Dermis microvascular lymphatic vessel endothelial cell (primary cell): ENCODE measurements at regions not wholly inside any gene's neighbourhood (a gene's known extent, or its start where the extent isn't known, plus 50 kb on each side); places are given as distances from the start of the nearest gene placed in this dataset.
"Not testable (repeated sequence)": the region's sequence is repeated elsewhere in the genome, so short reads cannot be mapped to it uniquely, and the experiment has no call there.

Source experiments
- DNase-seq, 2 donors: peaks; one replicate each; pipeline versions ENCODE4 v3.0.0 to v3.0.0-alpha.2; 2010; ENCODE audit warnings: low read depth in 2 of 2

DNA sequence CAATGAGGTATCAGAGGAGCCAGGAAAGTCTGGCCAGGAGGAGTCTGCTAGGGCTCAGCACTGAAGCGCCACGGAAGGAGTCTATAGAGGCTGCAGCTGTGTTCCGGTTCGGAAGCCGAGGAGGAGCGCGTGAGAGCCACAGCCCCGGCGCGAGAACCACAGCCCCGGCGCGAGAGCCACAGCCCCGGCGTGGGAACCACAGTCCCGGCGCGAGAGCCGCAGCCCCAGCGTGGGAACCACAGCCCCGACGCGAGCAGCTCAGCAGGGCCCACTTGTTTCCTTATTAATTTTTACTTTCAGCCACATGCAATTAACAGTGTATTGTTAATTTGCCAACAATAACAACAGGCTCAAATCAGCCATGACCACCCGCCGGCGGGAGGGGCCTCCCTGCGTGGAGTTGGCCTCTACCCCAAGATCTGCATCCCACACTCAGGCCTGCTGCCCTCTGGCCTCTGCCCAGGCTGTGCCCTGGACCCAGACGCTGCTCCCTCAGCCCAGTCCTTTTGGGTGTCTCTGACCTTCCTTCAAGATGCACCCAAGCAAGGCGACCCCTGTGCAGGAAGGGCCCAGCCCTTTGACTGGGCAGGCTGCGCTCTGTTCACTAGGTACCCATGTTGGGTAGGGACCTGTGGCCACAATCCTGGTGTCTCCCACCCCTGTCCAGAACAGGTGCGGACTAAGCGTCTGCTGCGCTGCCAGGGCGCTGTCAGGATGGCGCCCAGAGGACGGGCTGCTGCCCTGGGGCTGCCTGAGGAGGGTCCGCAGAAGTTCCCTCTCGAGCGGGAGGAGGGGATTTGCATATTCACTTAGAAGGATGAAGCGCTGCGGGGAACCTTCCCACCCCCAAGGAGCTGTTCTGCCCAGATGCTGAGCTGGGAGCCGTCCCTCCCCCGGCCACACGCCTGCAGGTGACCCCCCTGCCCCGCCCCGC lies 113.8 kb downstream of the ADRA2C start:
- DNase-seq, result no peak

DNA sequence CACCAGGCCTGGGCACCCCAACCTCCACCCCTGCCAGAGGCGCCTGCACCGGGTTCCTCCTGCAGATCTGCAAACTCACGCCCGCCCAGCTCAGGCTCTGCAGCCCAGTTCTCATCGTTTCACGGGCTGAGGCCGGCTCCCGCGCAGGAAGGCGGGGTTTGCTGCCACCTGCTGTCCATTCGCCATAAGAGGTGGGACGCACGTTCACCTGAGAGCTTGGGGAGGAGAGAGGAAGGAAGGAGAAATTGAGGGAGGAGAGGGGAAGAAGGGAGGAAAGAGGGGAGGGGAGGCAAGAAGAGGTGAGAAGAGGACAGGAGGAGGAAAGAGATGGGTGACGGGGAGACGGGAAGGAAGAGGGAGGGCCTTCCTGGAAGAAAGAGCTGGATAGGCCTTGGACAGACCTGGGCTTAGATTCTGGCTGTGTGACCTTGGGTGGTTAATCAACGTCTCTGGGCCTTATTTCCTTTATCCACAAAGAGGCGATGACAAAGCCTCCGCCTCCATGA lies 114.5 kb downstream of the ADRA2C start:
- DNase-seq, result peak; percentile 37 to 63

- DNase-seq, result not testable (repeated sequence)
Observed at GRCh38 chr4:3882316-3882885, 116.2 kb downstream of the ADRA2C start.

DNA sequence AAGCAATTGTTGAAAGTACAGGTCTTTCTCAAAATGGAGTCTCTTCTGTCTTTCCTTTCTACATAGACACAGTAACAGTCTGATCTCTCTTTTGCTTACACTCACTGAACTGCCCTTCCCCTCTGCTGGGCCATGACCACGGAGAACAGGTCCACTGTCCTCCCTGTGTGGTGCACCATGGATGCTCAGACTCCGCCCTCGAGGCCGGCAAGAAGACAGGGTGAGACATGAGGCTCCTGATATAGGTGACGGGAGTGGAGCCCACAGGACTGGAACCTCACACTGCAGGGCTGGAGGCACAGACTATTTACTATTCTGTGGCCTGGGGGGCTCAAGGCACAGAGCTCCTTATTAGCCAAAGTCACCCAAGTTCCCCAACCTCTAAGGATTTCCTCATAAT lies 118.1 kb downstream of the ADRA2C start:
- DNase-seq, result not testable (repeated sequence)

DNA sequence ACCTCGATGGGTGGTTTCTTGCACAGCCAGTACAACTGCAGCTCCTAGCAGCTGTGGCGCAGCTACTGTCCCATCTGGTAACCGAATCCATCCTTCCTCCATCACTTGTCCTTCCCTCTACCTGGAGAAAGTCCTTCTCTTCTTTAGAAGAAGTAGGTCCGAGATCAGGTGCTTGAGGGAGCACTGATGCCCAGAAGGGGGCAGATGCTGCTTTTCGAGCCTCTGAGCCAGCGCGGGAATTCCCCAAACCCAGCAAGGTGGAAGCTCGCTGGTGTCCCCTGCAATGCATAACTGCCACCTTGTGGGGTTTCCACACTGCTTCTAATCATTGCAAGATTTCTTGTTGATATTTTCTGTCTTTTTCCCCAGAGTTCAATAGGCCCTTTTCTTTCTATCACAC lies 127.4 kb downstream of the ADRA2C start:
- not testable (repeated sequence) for DNase-seq

- DNase-seq, result not testable (repeated sequence)
Observed at GRCh38 chr4:3894086-3894959, 128.1 kb downstream of the ADRA2C start.

DNA sequence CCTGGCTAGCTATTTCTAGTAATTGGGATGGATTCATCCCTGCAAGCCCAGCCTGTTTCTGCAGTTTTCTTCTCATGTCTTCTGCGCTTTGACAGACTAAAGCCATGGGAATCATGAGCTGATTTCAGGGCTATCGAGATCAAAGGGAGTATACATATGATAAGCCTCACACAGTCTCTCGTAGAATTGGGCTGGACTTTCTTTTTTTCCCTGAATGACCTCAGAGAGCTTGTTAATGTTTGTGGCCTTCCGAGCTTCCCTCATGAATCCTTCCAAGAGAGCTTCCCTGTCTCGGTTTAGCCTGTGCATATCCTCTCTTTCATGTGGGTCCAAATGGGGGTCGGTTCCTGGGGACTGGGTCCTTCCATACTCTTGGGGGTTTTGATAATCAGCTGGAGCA lies 130.3 kb downstream of the ADRA2C start:
- DNase-seq, result no peak

- not testable (repeated sequence) for DNase-seq
Observed at GRCh38 chr4:3896871-3897578, 130.8 kb downstream of the ADRA2C start.

GRCh38 chr4:3898098-3898497 lies 131.9 kb downstream of the ADRA2C start:
- DNase-seq, result no peak

DNA sequence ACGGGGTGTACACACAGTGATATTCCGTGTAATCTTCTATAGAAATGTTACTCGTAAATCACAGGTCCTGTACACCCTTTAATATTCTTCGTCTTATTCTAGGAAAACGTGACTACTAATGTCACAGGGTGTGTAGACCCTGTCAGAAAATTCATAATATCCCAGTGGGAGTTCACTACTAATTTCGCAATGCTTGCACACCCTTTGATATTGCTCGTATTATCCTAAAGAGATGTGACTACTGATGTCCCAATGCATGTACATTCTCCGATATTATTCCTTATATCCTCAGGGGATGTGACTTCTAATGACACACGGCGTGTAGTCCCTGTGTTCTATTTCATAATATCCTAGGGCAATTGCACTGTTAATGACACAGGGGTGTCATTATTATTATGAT lies 132.7 kb downstream of the ADRA2C start:
- not testable (repeated sequence) for DNase-seq

GRCh38 chr4:3904264-3904955 lies 138.2 kb downstream of the ADRA2C start:
- DNase-seq, result not testable (repeated sequence)

GRCh38 chr4:3909616-3910015 lies 143.4 kb downstream of the ADRA2C start:
- not testable (repeated sequence) for DNase-seq

DNA sequence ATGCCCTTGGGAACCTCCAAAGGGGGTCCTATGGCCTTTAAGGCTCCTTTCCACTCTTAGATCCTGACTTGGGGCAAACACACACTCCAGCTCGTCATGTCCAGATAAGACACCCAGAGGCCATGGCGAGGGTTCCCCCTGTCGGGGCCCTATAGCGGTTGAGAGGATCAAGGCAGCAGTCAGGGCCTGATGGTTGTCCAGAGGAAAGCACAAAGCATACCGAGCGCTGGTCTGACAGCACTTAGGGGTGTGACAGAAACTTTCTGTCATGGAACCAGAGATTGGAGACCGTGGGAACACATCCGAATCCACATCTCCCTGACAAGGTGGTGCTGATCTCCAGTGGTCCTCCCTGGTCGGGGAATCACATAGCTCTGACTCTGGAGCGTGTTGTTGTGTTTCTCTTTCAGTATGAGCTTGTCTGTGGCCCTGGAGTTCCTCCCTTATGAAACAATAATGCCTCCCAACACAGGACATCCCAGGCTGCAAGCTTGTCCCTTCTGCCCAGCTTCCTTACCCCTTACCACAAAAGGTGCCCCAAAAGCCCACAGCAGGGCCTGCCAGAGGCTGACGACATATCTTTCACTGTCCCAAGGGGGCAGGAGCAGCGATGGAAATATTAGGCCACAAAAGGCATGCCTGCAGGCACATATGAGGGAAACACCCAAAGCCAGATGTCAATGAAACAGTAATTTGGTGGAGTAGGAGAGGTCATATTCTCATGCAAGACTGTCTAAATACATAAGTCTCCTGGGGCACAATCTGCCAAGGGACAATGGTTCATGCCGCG lies 144.2 kb downstream of the ADRA2C start:
- not testable (repeated sequence) for DNase-seq

DNA sequence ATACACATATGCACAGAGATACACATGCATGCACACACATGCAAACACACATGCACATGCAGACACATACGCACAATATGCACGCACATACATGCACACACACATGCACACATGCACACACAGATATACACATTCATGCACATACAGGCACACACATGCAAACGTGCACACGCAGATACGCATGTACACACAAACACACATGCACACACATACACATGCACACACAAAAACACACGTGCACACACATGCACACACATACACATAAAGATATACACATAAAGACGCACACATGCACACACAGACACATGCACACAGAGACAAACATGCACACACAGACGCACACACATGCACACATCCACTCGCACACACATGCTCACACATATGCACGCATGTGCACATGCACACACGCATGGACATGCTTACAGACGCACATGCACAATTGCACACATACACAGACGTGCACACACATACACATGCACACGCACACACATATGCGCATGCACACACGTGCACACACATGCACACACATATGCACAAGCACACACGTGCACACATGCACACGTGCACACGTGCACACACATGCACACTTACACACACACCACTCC lies 145.2 kb downstream of the ADRA2C start:
- no peak for DNase-seq

- DNase-seq, result not testable (repeated sequence)
Observed at GRCh38 chr4:3914511-3914910, 148.3 kb downstream of the ADRA2C start.

DNA sequence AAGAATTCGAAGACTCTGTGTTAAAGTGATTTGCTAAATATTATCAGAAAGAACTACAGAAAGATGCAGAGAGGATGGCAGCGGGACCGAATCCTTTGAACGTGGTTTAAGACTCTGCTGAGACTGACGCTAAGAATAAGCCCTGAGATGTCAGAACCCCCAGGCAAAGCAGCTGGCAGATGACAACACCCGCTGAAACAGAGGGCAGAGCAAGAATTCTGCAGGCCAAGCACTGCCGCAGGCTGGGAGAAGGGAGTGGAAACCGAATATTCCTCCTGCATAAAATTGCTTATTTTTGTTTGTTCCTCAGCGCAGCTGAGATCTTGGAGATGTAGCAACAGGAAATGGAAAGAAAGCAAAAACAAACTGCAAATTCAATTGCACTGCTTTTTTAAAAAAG lies 153.3 kb downstream of the ADRA2C start:
- not testable (repeated sequence) for DNase-seq

DNA sequence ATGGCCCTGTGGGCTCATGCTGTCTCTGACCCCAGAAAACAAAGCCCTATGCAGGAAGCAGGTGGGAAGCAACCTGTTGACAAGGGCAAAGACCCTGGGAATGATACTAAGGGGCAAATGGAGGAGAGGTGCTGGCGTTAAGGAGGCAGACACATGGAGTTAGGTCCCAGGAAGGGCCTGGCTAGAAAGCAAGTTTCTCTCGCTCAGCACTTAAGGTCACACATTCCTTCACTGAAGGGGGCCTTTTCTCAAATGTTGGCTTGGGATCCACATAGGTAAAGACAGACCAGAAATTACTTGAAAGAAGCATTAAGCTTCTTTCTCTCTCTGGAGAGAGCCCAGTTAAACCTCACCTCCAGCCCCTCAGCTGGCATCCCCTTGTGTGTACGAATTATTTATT lies 155.7 kb downstream of the ADRA2C start:
- DNase-seq, result not testable (repeated sequence)

DNA sequence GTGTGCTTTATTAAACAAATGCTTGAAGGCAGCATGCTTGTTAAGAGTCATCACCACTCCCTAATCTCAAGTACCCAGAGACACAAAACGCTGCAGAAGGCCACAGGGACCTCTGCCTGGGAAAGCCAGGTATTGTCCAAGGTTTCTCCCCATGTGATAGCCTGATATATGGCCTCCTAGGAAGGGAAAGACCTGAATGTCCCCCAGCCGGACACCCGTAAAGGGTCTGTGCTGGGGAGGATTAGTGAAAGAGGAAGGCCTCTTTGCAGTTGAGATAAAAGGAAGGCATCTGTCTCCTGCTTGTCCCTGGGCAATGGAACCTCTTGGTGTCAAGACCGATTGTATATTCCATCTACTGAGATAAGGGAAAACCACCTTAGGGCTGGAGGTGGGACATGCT lies 159.7 kb downstream of the ADRA2C start:
- DNase-seq, result not testable (repeated sequence)

- DNase-seq, result not testable (repeated sequence)
Observed at GRCh38 chr4:3926271-3926670, 160.1 kb downstream of the ADRA2C start.
